ENCODE measurements at regions not wholly inside any gene's neighbourhood (a gene's known extent, or its start where the extent isn't known, plus 50 kb on each side); places are given as distances from the start of the nearest gene placed in this dataset.

DNA sequence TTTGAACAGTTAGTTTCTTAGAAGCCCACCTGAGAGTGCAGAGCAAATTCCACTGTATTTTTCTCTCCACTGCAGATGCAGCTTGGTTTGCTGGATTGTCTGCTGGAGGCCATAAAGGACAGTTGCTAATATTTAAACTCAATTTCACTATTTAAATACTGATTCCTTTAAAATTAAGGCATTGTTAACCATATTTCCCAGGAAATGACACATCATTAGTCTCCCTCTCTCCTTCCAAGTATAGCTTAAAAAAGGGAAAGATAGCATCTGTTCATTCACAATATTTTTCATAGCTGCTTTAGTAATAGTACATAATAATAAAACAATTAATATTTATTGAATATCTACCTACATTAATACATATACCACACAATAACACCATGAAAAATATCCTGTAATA lies 252.9 kb downstream of the HGF start:
- TF ChIP-seq, protein P1, sequence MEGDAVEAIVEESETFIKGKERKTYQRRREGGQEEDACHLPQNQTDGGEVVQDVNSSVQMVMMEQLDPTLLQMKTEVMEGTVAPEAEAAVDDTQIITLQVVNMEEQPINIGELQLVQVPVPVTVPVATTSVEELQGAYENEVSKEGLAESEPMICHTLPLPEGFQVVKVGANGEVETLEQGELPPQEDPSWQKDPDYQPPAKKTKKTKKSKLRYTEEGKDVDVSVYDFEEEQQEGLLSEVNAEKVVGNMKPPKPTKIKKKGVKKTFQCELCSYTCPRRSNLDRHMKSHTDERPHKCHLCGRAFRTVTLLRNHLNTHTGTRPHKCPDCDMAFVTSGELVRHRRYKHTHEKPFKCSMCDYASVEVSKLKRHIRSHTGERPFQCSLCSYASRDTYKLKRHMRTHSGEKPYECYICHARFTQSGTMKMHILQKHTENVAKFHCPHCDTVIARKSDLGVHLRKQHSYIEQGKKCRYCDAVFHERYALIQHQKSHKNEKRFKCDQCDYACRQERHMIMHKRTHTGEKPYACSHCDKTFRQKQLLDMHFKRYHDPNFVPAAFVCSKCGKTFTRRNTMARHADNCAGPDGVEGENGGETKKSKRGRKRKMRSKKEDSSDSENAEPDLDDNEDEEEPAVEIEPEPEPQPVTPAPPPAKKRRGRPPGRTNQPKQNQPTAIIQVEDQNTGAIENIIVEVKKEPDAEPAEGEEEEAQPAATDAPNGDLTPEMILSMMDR (conservative IDR thresholded peaks at IDR 0.05; ENCODE audit: low read length), result no peak
- DNase-seq (ENCODE audit: low read depth), result no peak
- H3K4me3 ChIP-seq (ENCODE audit: low read length), result no peak overlapping the region

DNA sequence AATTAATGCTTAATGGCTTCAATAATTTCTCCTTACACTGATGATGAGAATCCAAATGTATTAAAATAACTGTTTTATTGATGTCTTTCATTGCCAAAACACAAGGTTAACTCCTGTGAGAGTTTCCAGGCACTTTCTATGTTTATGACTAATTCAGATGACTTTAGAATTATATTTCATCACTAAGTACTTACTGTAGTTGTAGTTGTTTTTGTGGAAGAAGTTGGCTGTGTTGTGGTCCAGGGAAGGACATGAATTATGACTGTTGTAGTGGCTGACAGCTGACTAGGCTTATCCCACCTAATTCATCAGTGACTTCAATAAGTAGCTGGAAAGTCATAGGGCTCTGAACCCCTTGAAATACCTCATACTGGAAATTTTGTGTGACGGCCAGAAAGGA lies 254.8 kb downstream of the HGF start:
- TF ChIP-seq, protein P1 (conservative IDR thresholded peaks at IDR 0.05; ENCODE audit: low read length), result no peak
- H3K4me3 ChIP-seq (ENCODE audit: low read length), result no peak overlapping the region
- peak; percentile 25 for DNase-seq (ENCODE audit: low read depth)

DNA sequence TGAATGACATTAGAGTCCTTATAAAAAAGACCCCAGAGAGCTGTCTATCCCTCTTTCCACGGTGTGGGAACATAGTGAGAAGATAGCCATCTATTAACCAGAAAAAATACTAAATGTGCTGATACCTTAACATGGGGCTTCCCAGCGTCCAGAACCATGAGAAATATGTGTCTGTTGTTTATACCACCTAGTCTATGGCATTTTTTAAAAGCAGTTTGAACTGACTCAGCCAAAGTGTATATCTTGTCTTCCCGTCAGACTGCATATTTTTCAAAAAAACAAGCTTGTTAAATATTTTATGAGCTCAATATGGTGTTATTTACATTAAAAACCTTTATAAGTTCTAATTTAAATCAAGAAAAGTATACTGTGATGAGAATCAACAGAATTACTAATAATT lies 255.3 kb downstream of the HGF start:
- DNase-seq (ENCODE audit: low read depth), result no peak
- TF ChIP-seq, protein P1 (conservative IDR thresholded peaks at IDR 0.05; ENCODE audit: low read length), result no peak
- H3K4me3 ChIP-seq (ENCODE audit: low read length), result no peak overlapping the region

DNA sequence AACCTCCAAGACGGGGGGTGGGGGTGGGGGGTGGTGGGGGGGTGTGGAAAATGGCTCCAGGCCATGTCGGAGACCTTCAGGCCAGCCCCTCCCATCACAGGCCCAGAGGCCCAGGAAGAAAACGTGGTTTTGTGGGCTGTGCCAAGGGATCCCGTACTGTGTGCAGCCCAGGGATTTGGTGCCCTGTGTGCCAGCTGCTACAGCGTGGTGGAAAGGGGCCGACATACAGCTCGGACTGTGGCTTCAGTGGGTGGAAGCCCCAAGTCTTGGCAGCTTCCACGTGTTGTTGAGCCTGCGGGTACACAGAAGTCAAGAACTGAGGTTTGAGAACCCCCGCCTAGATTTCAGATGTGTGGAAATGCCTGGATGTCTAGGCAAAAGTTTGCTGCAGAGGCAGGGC lies 259.7 kb downstream of the HGF start:
- TF ChIP-seq, protein P1 (conservative IDR thresholded peaks at IDR 0.05; ENCODE audit: low read length), result no peak
- DNase-seq (ENCODE audit: low read depth), result no peak
- no peak overlapping the region for H3K4me3 ChIP-seq (ENCODE audit: low read length)

DNA sequence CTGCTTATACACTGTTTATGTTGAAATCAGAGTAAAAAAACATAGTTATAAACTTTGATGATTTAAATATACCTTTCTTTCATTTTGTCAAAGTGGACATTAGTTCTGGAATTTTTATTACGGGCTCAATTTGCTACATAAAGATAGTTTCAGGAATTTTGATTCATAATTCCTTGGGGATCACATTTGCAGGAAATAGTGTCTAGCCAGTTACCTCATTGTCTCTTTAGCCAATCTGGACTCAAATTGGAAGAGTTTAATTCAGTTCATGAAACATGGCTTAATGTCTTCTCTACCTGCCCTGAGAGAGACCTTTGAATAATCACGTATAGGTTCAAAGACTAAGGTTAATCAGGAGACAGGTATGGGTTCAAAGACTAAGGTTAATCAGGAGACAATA lies 262.6 kb downstream of the HGF start:
- H3K4me3 ChIP-seq (ENCODE audit: low read length), result no peak overlapping the region
- no peak for DNase-seq (ENCODE audit: low read depth)
- TF ChIP-seq, protein P1 (conservative IDR thresholded peaks at IDR 0.05; ENCODE audit: low read length), result no peak

DNA sequence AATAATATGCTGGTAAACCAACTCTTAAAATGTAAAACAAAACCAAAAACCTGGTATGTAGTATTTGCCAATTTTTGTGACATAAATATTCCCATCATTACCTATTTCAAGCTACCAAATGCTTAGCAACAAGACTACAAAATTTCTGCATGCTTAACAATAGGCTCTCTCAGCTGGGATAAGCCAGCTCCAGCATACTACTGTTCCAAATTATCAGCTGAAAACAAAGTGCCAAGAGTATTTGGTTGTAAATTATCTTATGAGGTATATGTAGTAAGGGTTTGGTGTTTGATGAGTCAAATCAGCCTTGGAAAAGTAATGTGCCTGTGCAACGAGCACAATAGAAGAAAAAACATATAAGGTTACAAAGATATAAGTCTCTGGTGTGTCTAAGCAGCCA lies 263.2 kb downstream of the HGF start:
- no peak for DNase-seq (ENCODE audit: low read depth)
- H3K4me3 ChIP-seq (ENCODE audit: low read length), result no peak overlapping the region
- TF ChIP-seq, protein P1 (conservative IDR thresholded peaks at IDR 0.05; ENCODE audit: low read length), result no peak

DNA sequence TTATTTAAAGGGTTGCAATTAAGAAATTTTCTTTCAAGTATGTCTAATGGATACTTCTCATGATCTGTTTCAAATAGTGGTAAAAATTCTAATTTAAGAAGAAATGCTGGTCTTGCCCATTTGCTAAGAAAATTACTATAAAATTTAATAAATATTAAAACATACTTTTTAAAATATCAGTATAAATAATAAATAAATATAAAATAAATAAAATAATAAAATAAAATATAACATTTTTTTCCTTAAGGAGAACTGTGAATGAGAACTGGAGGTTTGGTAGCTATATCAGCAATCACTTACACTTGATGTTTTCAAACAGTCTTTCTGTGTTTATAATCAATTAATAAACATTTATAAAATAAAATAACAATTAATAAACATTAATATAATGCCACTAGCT lies 266.1 kb downstream of the HGF start:
- H3K4me3 ChIP-seq (ENCODE audit: low read length), result no peak overlapping the region
- no peak for DNase-seq (ENCODE audit: low read depth)
- TF ChIP-seq, protein P1 (conservative IDR thresholded peaks at IDR 0.05; ENCODE audit: low read length), result no peak

Measured in AG10803 (cell line).